HG03354 (cell line): ENCODE measurements at regions not wholly inside any gene's neighbourhood (a gene's known extent, or its start where the extent isn't known, plus 50 kb on each side); places are given as distances from the start of the nearest gene placed in this dataset.

Experiments
- ATAC-seq: cut with Tn5 transposase; IDR thresholded peaks from one replicate; pipeline ENCODE4 v1.9.1; 2021; ENCODE audit warnings: mild to moderate bottlenecking; ENCODE audit not compliant: unreplicated experiment, poor library complexity, severe bottlenecking

DNA sequence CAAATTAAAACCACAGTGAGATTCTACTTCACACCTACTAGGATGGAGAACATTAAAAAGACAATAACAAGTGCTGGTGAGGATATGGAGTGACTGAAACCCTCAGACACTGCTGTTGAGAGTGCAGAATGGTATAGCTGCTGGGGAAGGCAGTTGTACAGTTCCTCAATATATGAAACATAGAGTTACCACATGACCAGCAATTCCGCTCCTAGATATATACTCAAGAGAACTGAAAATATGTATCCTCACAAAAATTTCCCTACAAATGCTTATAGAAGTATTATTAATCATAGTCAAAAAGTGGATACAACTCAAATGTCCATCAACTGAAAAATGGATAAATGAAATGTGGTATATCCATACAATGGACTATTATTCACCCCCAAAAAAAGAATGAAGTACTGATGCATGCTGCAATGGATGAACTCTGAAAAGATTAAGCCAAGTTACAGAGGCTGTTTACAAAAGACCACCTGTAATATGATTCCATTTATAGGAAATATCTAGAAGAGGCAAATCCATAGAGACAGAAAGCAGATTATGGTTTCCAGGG, 164.7 kb upstream of the IGF1R start:
- no peak for ATAC-seq

DNA sequence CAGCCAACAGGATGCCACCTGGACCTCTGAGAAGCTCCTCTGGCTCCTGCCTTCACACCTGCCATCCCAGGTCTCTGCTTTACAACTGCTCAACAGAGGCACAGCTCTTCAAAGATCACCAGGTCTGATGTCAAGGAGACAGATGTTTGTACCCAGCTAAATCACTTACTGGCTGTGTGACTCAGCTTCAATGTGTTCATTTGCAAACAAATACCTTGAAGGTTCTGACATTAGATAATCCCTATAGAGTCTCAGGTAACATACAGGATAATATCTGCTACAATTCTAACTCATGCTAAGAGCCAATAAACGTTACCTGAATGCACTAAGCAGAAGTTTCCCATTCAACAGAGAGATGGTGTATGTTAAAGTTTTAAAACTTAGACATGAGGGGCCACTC, 163.4 kb upstream of the IGF1R start:
- no peak for ATAC-seq

DNA sequence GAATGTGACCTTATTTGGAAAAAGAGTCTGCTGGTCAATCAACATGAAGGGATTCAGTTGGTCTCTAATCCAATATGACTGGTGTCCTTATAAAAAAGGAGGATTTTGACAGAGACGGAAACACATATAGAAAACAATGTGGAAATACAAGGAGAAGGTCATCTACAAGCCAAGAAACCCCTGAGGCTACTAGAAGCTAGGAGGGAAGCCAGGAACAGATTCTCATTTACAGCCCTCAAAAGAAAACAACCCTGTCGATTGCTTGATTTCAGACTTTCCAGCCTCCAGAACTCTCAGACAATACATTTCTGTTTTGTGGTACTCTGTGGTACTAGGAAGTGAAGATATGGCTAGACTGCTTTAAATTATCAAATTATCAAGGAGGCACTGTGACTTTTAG, 162.9 kb upstream of the IGF1R start:
- ATAC-seq: no peak

DNA sequence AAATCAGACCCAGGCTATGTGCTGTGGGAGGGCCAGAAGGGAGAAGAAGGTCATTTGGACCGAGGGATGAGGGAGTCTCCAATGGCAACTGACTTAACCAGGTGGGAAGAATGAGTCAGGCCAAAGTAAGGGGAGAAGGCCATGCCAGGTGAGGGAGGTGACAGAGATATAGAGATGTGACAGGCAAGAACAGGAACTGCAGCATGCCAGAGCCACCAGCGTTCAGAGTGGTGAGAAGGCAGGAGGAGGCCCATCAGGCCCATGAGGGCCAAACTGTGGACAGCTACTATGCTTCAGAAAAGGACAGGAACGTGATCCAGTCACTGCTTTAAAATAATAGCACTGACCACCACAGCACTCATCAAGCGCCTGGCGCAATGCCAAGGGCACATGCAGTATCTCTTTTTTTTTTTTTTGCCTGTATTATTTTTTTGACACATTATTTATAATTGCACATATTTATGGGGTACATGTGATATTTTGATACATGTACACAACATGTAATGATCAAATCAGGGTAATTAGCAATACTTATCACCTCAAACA, 154.3 kb upstream of the IGF1R start:
- no peak for ATAC-seq

DNA sequence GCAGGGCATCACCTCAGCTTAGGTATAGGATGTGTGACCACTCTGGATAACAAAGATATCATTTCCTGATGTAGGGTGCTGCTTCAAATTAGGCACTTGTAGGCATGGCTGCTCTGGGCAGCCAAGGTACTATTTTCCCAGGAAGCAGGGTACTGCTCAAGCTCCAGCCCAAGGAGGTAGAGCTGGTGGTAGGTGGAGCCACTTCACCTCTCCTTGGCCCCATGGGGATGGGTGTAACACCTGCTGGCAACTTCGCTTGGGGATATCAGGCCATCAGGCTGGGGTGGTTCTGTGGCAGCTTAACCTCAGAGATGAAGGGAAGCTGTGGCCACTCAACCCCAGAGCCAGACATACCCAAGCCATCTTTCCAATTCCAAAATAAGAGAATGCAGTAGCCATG, 147.1 kb upstream of the IGF1R start:
- ATAC-seq: no peak

DNA sequence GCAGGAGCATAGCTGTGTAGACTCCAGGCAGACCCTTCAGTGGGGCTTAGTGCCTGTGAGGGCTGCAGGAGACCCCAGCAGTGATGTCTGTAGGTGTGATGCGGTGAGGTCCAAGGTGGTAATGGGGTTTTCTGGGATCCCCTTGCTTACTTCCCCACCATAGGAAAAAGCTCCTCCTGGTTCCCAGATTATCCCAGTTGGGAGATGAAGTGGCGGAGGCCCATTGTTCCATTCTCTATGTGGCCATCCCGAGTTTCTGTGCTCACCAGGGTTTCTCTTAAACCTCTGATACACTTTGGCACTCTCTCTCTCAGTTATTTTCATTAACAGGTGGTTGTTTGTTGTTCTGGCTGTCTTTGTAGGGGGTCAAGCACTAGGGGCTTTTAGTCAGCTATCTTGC, 146.7 kb upstream of the IGF1R start:
- ATAC-seq: no peak

DNA sequence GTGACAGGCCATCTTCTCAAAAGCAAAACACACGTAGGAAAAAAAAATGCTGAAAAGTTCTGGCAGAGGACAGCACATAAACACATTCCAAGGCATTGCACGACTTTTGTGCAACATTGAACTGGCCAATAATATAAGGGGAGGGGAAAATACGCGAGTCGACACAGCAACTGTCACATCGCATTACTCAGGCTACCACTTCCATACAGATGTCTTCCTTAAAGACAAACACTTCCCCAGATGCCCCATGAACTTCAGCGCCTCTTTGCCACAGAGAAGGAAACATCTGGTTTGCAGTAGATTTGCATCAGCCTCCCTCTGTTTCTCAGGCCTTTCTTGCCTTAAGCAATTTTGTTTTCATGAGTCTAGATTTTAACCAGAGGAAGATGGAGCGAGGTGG, 144.4 kb upstream of the IGF1R start:
- ATAC-seq: no peak

DNA sequence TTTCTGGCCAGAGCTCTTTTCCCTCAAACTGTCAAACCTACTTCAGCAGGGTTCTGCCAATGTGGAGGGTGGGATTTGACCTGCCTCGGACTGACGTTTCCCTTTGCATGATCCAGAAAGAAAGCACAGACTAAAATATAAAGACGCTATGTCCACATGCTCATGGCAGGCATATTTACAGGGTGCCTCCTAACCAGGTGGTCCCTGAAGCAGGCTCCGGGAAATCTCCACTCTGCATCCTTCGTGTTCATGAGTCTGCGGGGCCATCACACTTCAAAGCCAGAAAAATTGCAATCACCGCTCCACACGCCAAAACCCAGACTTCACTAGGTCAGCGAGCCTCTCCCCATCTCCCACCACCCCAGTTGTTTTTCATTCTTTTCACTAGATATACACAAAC, 143.3 kb upstream of the IGF1R start:
- ATAC-seq: no peak

DNA sequence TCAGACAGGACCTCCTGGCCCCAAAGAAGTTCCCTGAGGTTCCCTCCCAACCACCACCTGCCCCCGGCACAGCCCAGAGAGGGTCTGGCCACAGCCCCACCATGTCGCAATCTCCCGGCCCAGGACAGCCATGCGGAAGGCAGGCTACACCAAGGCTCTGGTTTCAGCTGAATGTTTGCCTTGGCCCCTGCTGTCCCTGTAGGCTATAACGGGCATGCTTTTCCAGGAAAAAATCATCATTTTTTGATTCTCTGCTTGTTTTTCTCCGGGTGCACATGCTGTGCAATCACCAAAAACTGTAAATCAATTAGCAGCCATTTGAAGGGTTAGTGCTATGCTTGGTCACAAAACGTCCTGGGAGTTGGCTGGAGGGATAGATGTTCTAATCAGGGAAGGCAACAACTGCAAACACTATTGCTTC, 142.7 kb upstream of the IGF1R start:
- no peak for ATAC-seq

DNA sequence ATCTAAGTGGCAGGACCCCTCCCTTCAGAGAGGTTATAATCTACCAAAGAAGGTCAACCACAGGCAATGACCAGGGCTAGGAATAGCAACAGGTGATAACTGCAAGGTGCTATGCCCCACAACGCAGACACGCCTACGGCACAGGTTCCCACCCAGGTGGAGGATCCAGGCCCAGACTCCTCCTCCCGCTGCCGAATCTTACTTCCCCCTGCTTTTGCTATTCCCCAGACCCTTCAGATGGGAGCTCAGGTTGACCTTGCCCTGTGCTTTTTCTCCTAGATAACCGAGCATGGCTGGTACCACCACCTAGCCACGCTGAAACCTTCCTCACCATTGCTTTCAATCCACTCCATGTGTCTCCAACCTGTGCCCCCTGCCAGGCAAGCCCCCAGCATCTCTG, 142.2 kb upstream of the IGF1R start:
- no peak for ATAC-seq

DNA sequence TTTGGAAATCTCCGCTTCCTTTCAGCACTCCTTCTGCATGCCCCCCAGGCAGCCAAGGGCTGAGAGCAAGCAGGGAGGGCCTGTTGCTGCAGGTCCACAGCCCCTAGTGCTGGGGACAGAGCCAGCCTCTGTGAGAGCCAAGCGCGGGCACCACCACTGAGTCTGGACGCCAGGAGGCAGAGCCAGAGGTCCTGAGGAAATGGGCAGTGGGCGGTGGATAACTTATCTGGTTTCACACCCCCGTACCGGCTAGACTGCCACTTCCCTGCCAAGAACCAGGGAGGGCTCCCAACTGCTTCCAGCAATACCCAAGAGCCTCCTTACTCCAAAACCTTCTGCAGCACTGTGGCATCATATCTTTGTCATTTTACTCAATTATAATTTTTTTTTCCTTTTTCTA, 141.6 kb upstream of the IGF1R start:
- no peak for ATAC-seq

DNA sequence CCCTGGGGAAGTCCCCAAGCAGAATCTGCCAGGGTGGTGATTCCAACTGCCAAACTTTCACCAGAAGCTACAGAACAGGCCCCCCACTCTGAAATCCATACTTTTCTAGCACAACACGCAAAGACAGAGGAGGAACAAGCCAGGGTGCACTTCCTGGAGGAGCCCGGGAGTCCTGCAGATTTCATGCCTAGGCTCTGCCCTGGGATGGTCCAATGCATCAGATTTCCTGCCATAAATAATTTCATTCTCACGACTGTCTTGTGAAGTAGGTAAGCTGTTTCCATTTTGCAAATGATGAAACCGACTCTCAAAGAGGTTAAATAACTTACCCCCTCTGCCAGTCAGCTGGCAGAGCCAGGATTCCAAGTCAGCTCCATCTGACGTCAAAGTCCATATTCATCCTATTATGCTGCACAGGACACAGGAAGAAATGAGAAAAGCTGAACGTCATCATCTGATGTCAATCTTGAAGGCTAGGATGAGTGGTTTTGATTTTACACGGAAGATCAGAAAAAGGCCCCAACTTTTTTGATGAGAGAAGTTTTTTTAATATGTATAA, 134.8 kb upstream of the IGF1R start:
- no peak for ATAC-seq

DNA sequence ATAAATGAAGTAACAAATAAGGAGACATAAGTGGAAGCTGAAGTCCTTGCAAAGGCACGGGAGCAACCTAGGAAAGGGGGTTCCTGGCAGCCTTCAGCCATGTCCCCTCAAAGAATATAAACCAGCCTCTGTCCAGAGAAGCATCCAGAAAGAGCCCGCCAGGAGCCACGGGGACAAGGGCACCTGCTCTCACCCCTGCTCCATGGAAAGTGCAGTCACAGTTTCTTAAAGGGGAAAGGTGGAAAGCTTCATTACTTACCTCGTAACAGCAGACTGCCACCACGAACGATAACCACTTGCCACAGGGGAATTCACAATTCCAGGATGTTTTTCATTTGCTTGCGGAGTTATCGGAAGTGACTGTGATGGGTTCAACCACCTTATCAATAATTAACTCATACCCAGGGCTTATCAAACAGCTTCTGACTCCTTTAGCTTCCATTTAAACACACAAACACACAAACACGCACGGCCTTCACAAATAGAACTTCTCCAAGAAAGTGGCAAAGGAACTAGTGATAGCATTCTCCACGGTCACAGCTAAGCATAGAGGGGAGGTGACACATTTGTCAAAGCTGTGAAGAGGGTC, 134.2 kb upstream of the IGF1R start:
- ATAC-seq: no peak

DNA sequence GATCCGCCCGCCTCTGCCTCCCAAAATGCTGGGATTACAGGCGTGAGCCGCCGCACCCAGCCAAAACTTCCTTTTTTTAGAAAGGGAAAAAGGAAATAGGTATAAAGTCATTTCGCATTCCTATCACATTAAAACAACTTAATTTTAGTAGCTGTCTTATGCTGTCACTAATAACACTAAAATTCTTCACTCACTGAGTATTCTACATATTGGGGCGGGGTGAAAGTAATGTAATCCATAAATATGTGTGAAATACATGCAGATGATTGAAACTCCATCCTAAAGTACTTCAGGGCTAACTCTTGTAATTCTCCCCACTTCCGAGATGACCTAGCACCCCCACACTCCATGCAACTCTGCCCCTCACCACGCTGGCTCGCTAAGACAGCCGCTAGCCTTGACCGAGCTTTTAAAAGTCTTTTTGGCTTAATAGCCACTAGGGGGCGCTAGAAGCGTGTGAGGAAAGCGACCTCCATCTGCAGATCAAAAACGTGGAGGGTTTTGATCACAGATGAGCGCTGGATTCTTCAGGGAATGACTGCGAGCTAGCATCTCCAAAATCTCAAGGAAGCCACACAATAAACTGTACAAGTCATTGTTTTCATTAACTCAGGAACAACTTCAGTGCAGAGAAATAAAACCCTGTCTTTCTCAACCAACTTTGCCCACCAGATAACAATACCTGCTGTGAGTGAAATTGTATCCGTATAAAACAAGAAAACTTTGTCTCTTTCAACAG, 129.3 kb upstream of the IGF1R start:
- peak; percentile 92 for ATAC-seq

DNA sequence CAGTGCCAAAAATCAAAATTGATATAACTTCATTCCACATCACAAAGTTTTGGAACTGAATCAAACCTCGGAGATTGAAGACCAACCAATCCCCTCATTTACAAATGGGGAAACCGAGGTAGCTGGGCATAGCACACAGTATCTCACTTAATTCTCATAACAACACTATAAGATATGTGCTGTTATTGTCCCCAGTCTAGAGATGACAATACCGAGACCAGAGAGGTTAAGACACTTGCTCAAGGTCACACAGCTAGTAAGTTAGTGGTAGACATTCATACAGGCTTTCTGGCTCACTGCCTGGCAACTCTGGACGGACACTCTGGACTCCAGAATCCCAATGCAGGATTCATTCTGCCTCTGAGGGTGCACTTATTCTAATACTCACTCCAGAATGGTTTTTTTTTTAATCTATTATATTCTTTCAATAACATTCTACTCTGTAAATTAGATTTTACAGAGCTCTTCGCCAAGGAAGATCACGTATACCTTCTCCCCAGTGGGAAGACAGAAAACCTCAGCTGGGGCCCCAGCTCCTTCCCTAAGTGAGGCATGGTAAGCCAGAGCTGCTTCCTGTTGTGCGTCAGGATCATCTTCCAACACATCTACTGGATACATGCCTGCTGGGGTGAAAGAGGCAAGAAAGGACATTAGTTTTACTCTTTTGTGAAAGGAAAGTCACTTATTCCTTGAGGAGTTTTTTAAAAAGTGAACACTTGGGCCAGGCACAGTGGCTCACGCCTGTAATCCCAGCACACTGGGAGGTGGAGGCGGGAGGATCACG, 128.4 kb upstream of the IGF1R start:
- no peak for ATAC-seq

DNA sequence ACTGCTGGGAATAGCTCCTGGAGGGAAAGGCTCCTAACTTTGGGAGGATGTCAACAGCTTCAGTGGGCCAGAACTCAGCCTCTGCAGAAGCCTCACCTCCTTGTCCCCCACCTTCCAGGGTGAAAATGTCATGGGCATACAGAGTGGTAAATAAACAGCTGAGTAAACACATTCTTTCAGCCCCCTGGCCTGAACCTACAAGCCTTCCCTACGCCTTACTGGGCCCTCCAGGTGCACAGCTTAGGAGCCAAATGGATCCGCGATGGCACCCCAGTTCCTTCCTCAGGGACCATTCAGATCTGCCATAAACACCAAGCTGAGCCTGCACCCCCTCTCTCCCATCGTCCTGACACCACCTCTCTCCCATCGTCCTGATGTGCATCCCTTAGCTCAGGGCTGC, 126.2 kb upstream of the IGF1R start:
- ATAC-seq: no peak

DNA sequence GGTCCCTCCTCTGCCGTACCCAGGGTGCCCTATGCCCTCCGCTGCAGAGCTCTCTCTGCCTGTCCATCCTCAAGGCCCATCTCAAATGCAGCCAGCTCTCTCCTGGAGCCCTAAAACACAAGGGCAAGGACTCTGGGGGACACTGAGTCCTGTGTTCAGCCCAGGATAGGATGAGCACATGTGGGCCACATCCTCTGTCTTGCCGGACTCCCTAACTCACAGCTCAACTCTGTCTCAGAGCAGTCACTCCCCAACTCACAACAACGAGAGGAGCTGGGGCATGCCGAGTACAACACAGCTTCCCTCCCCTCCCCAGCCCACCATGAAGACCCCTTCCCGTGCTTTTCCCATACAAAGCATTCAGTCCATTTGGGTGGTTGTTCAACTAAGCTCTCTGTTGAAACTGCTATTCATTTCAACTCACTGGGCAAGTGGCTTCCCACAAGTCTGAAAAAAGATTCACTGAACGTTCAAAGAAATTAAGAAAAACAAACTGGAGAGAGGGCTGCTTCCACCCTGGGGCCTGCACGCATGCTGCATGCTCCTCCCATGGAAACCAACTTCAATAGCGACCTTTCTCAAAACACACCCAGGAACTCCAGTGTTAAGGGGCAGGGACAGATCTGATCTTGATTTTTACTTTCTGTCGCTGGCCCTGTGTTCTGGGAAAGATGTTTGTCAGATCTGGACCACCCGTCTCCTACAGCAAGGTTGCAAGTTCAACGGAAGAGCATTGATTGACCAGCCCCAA, 124.3 kb upstream of the IGF1R start:
- no peak for ATAC-seq

DNA sequence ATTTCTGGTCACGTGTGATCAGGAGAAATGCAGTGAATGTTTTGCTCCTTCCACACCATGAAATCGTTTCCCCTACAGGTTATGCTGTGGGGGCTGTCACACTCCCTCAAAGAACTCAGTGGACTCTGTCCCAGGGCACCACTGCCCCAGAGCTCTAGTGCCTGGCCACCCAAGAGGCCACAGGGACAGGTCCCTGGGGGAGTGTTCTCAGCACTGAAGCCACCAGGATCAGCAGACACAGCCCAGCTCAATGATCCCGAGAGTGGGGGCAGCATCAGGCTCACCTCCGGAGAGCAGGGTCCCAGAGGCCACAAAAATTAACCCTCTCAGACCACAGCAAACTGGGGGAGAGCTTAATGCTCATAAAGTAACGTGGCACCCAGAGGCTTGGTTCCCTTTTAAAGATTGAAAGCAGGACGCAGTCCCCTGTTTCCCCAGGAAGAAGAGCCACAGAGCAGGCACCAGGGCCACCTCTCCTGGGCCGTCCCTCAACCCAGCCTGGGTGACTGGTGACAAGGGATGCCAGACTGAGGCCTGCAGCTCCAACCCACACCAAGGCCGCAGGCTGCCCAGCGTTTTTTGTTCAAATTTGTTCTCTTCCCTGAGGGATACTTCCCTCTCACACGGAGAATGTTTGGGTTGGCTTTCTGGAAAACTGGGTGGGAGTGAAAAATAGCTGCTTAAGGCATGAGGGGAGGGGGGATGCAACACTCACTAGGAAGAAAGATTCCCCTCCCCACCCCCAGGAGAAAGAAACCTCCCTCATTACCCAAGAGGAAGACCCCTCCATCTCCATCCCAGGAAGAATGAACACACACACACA, 123.3 kb upstream of the IGF1R start:
- ATAC-seq: no peak

DNA sequence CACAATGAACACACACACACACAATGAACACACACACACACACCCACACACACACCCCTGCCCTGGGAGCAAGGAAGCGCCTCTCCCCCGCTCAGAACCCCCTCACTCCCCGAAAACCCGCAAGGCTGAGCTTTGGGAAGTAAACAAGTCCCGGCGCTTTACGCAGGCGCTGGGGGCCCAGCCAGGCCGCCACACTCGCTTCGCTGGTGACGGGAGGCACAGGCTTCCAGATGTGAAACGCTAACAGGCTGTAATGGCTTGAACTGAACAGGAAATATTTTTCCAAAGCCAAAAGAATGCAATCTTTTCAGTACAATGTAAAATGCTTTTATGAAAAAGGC, 122.7 kb upstream of the IGF1R start:
- ATAC-seq: no peak
